ENCODE measurements at regions not wholly inside any gene's neighbourhood (a gene's known extent, or its start where the extent isn't known, plus 50 kb on each side); places are given as distances from the start of the nearest gene placed in this dataset.

GRCh38 chr13:26987486-26988013 is 184.1 kb downstream of the USP12 start:
- Histone ChIP-seq H3K36me3 (replicated peaks in 1 of 2; ENCODE audit: control insufficient read depth in 1 of 2, insufficient read depth in 2 of 2, low read length in 2 of 2) (no peaks in the 10 kb centered on the region), H3K4me2 (replicated peaks; ENCODE audit: extremely low read depth, low read length, poor library complexity, severe bottlenecking) (no peak overlapping the region), H3K79me2 (ENCODE audit: insufficient read depth, low read length) (no peaks in the 10 kb centered on the region), H3K4me3 (replicated peaks in 1 of 3; ENCODE audit: low read depth in 2 of 3, low read length in 3 of 3) (no peak overlapping the region), H3K9me3 (replicated peaks in 1 of 2; ENCODE audit: control insufficient read depth in 1 of 2, insufficient read depth in 1 of 2, low read length in 2 of 2) (no peaks in the 10 kb centered on the region), H3K27ac (ENCODE audit: low read depth in 1 of 2, low read length in 2 of 2) (no peak overlapping the region), H3K9ac (ENCODE audit: insufficient read depth, low read length, poor library complexity, severe bottlenecking) (no peak overlapping the region), H2AFZ (ENCODE audit: insufficient read depth, low read depth, low read length, poor library complexity, severe bottlenecking) (no peak overlapping the region), H3K4me1 (ENCODE audit: control insufficient read depth in 1 of 2, insufficient read depth in 2 of 2, low read length in 2 of 2) (peaks cover 12% of the 10 kb centered on the region in 2 donors), H3K27me3 (ENCODE audit: control insufficient read depth in 2 of 2, insufficient read depth in 2 of 2, low read length in 2 of 2) (no peaks in the 10 kb centered on the region), H4K20me1 (ENCODE audit: insufficient read depth, low read length) (no peaks in the 10 kb centered on the region)
- Mint-ChIP-seq H3K36me3 (no peaks in the 10 kb centered on the region), H3K4me3 (no peak overlapping the region), H3K27ac (no peak overlapping the region), H3K9me3 (peaks cover 0 to 1% (median 0%) of the 10 kb centered on the region in 7 donors), H3K27me3 (ENCODE audit: low read depth in 3 of 3) (peaks cover 0 to 6% (median 1%) of the 10 kb centered on the region in 3 donors), H3K4me1 (peaks cover 17% of the 10 kb centered on the region)
- WGBS (ENCODE audit: insufficient coverage): 93% methylated on average over 5 of the region's 10 CpGs
- no peak for TF ChIP-seq CTCF (IDR thresholded peaks at IDR 0.05)
- intact Hi-C loops (cut with micrococcal nuclease): loop anchor here (2.0 to 10.0 kb wide), 7 partner anchors 295 to 997 kb away; partner anchors contain the start of gene URAD (in 1 of the 2)
- DNase-seq: no peak

GRCh38 chr13:26985285-26985878 is 186.2 kb downstream of the USP12 start:
- intact Hi-C loops (cut with micrococcal nuclease): loop anchor here (5.0 to 10.0 kb wide), 6 partner anchors 297 to 999 kb away; partner anchors contain the start of gene URAD (in 1 of the 2)
- Mint-ChIP-seq H3K27me3 (ENCODE audit: low read depth in 3 of 3) (peaks cover 0 to 2% (median 1%) of the 10 kb centered on the region in 3 donors), H3K4me3 (no peak overlapping the region), H3K36me3 (no peaks in the 10 kb centered on the region), H3K27ac (peak overlapping the region in 4 of 7 donors; percentile 0 to 73 (median 52)), H3K4me1 (peaks cover 18% of the 10 kb centered on the region), H3K9me3 (no peaks in the 10 kb centered on the region)
- H3K79me2 ChIP-seq (ENCODE audit: insufficient read depth, low read length): no peaks in the 10 kb centered on the region
- DNase-seq: peak; percentile 66 to 79 (median 76)
- WGBS (ENCODE audit: insufficient coverage): 0% methylated on average over 4 of the region's 6 CpGs
- H3K27me3 ChIP-seq (ENCODE audit: control insufficient read depth in 2 of 2, insufficient read depth in 2 of 2, low read length in 2 of 2): no peaks in the 10 kb centered on the region
- peaks cover 14 to 15% of the 10 kb centered on the region in 2 donors for H3K4me1 ChIP-seq (ENCODE audit: control insufficient read depth in 1 of 2, insufficient read depth in 2 of 2, low read length in 2 of 2)
- H3K4me2 ChIP-seq (replicated peaks; ENCODE audit: extremely low read depth, low read length, poor library complexity, severe bottlenecking): no peak overlapping the region
- peak; percentile 86 for TF ChIP-seq CTCF (IDR thresholded peaks at IDR 0.05)
- H3K36me3 ChIP-seq (replicated peaks in 1 of 2; ENCODE audit: control insufficient read depth in 1 of 2, insufficient read depth in 2 of 2, low read length in 2 of 2): no peaks in the 10 kb centered on the region
- H3K4me3 ChIP-seq (replicated peaks in 1 of 3; ENCODE audit: low read depth in 2 of 3, low read length in 3 of 3): no peak overlapping the region
- no peak overlapping the region for H2AFZ ChIP-seq (ENCODE audit: insufficient read depth, low read depth, low read length, poor library complexity, severe bottlenecking)
- no peaks in the 10 kb centered on the region for H4K20me1 ChIP-seq (ENCODE audit: insufficient read depth, low read length)
- H3K9me3 ChIP-seq (replicated peaks in 1 of 2; ENCODE audit: control insufficient read depth in 1 of 2, insufficient read depth in 1 of 2, low read length in 2 of 2): no peaks in the 10 kb centered on the region
- H3K27ac ChIP-seq (ENCODE audit: low read depth in 1 of 2, low read length in 2 of 2): no peak overlapping the region
- no peak overlapping the region for H3K9ac ChIP-seq (ENCODE audit: insufficient read depth, low read length, poor library complexity, severe bottlenecking)

All from CD14-positive monocyte (primary cell).